Activated B cell treated with CpG ODN at 0.5 μM for 24 hours (primary cell): ENCODE measurements at regions not wholly inside any gene's neighbourhood (a gene's known extent, or its start where the extent isn't known, plus 50 kb on each side); places are given as distances from the start of the nearest gene placed in this dataset.
"Not testable (repeated sequence)": the region's sequence is repeated elsewhere in the genome, so short reads cannot be mapped to it uniquely, and the experiment has no call there.

Source experiments
- ATAC-seq: fragments of 200-7000 bp; cut with Tn5 transposase; one replicate; pipeline ENCODE4 v1.10.0; 2021; ENCODE audit warnings: low read depth, mild to moderate bottlenecking, moderate library complexity
- CTCF ChIA-PET: fragments of 350-600 bp; sonication (Branson Sonifier 250); formaldehyde crosslinking; loops from one replicate; lab custom pipeline; 2021; ENCODE audit warnings: antibody characterized with exemption; lab: Charles Lee
- POLR2A ChIA-PET: fragments of 350-600 bp; sonication (Branson Sonifier 250); formaldehyde crosslinking; loops from one replicate; lab custom pipeline; 2021; ENCODE audit warnings: antibody characterized with exemption; lab: Charles Lee
- DNase-seq: peaks from one replicate; pipeline ENCODE4 v3.0.0; 2022
- H3K27ac Mint-ChIP-seq: one replicate; pipeline ENCODE4 v1.8.0; 2020; ENCODE audit warnings: mixed read lengths
- H3K27me3 Mint-ChIP-seq: one replicate; pipeline ENCODE4 v1.8.0; 2021; ENCODE audit warnings: mixed read lengths
- H3K36me3 Mint-ChIP-seq: one replicate; pipeline ENCODE4 v1.8.0; 2021; ENCODE audit warnings: low read depth, mixed read lengths
- H3K4me1 Mint-ChIP-seq: one replicate; pipeline ENCODE4 v1.8.0; 2021; ENCODE audit warnings: mixed read lengths
- H3K4me3 Mint-ChIP-seq: one replicate; pipeline ENCODE4 v1.8.0; 2020; ENCODE audit warnings: mild to moderate bottlenecking, mixed read lengths
- H3K9me3 Mint-ChIP-seq: one replicate; pipeline ENCODE4 v1.8.0; 2020; ENCODE audit warnings: mixed read lengths
- CTCF ChIP-seq: fragments of 200-600 bp; IDR thresholded peaks from one replicate; pipeline ENCODE4 v1.8.0; 2022; ENCODE audit warnings: antibody characterized with exemption, mild to moderate bottlenecking
- intact Hi-C: fragments of 100-400 bp; cut with micrococcal nuclease; formaldehyde crosslinking; loops from one replicate; pipeline ENCODE4 v1.15.1; 2024

- H3K4me1 Mint-ChIP-seq = no peaks in the 10 kb centered on the region
- H3K4me3 Mint-ChIP-seq = no peak overlapping the region
- peaks cover 12% of the 10 kb centered on the region for H3K9me3 Mint-ChIP-seq
- no peaks in the 10 kb centered on the region for H3K36me3 Mint-ChIP-seq
- ATAC-seq (no peak), DNase-seq (no peak)
- POLR2A ChIA-PET = no interaction called here
- H3K27ac Mint-ChIP-seq = no peak overlapping the region
- TF ChIP-seq CTCF = no peak
- H3K27me3 Mint-ChIP-seq = no peaks in the 10 kb centered on the region
- CTCF ChIA-PET = no interaction called here
- intact Hi-C loops = no loop called here
Observed at GRCh38 chr7:159321278-159321677, 176.6 kb upstream of the VIPR2 start.

- intact Hi-C loops = no loop called here
- Mint-ChIP-seq H3K4me1 (no peaks in the 10 kb centered on the region), H3K36me3 (no peaks in the 10 kb centered on the region), H3K27ac (no peak overlapping the region), H3K27me3 (no peaks in the 10 kb centered on the region), H3K9me3 (peaks cover 12% of the 10 kb centered on the region), H3K4me3 (no peak overlapping the region)
- DNase-seq = no peak
- ChIA-PET CTCF (no interaction called here), POLR2A (no interaction called here)
- TF ChIP-seq CTCF = no peak
- ATAC-seq = no peak
Observed at GRCh38 chr7:159318682-159319351, 174.2 kb upstream of the VIPR2 start.

- intact Hi-C loops = no loop called here
- peaks cover 12% of the 10 kb centered on the region for H3K9me3 Mint-ChIP-seq
- H3K4me1 Mint-ChIP-seq = no peaks in the 10 kb centered on the region
- no peak overlapping the region for H3K27ac Mint-ChIP-seq
- H3K4me3 Mint-ChIP-seq = no peak overlapping the region
- TF ChIP-seq CTCF = no peak
- POLR2A ChIA-PET = no interaction called here
- H3K36me3 Mint-ChIP-seq = no peaks in the 10 kb centered on the region
- ATAC-seq = no peak
- no peak for DNase-seq
- CTCF ChIA-PET = no interaction called here
- H3K27me3 Mint-ChIP-seq = no peaks in the 10 kb centered on the region
Observed at GRCh38 chr7:159317294-159317693, 172.6 kb upstream of the VIPR2 start.

GRCh38 chr7:159311172-159311494 lies 166.5 kb upstream of the VIPR2 start:
- no peak for TF ChIP-seq CTCF
- DNase-seq = no peak
- H3K4me3 Mint-ChIP-seq = no peak overlapping the region
- H3K4me1 Mint-ChIP-seq = no peaks in the 10 kb centered on the region
- CTCF ChIA-PET = no interaction called here
- intact Hi-C loops = no loop called here
- no peak overlapping the region for H3K27ac Mint-ChIP-seq
- POLR2A ChIA-PET = no interaction called here
- no peaks in the 10 kb centered on the region for H3K36me3 Mint-ChIP-seq
- H3K9me3 Mint-ChIP-seq = no peaks in the 10 kb centered on the region
- no peak for ATAC-seq
- H3K27me3 Mint-ChIP-seq = peaks cover 3% of the 10 kb centered on the region

GRCh38 chr7:159310457-159311171 lies 165.9 kb upstream of the VIPR2 start:
- peaks cover 3% of the 10 kb centered on the region for H3K27me3 Mint-ChIP-seq
- CTCF ChIA-PET = no interaction called here
- no peak for TF ChIP-seq CTCF
- no peak overlapping the region for H3K4me3 Mint-ChIP-seq
- H3K36me3 Mint-ChIP-seq = no peaks in the 10 kb centered on the region
- H3K9me3 Mint-ChIP-seq = no peaks in the 10 kb centered on the region
- ATAC-seq (no peak), DNase-seq (no peak)
- H3K27ac Mint-ChIP-seq = no peak overlapping the region
- intact Hi-C loops = no loop called here
- POLR2A ChIA-PET = no interaction called here
- no peaks in the 10 kb centered on the region for H3K4me1 Mint-ChIP-seq

- H3K4me3 Mint-ChIP-seq, H3K4me1 Mint-ChIP-seq, intact Hi-C loops, H3K9me3 Mint-ChIP-seq, CTCF ChIA-PET, H3K27me3 Mint-ChIP-seq, H3K36me3 Mint-ChIP-seq, POLR2A ChIA-PET, DNase-seq, H3K27ac Mint-ChIP-seq, ATAC-seq: not testable (repeated sequence)
Observed at GRCh38 chr7:159309214-159309613, 164.5 kb upstream of the VIPR2 start.
